Lower leg skin (tissue), 3 donors: ENCODE measurements at regions not wholly inside any gene's neighbourhood (a gene's known extent, or its start where the extent isn't known, plus 50 kb on each side); places are given as distances from the start of the nearest gene placed in this dataset.
"Not testable (repeated sequence)": the region's sequence is repeated elsewhere in the genome, so short reads cannot be mapped to it uniquely, and the experiment has no call there.

ENCODE experiments used
- CTCF ChIP-seq, 3 donors: fragments of 450-650 bp; IDR thresholded peaks; one replicate each; pipeline ENCODE4 v1.5.1; 2016; ENCODE audit warnings: antibody characterized with exemption in 3 of 3, mild to moderate bottlenecking in 3 of 3, moderate library complexity in 2 of 3
- POLR2A ChIP-seq, 2 donors: fragments of 450-650 bp; IDR thresholded peaks; one replicate each; pipeline ENCODE4 v1.6.1; 2016 to 2017; ENCODE audit warnings: antibody characterized with exemption in 2 of 2, mild to moderate bottlenecking in 1 of 2, moderate library complexity in 1 of 2

GRCh38 chr16:18152832-18153231 lies 183.7 kb downstream of the NPIPA8 start:
- TF ChIP-seq POLR2A, CTCF (IDR thresholded peaks at IDR 0.05): not testable (repeated sequence)
